Sigmoid colon (tissue), 4 donors: ENCODE measurements at regions not wholly inside any gene's neighbourhood (a gene's known extent, or its start where the extent isn't known, plus 50 kb on each side); places are given as distances from the start of the nearest gene placed in this dataset.
"Not testable (repeated sequence)": the region's sequence is repeated elsewhere in the genome, so short reads cannot be mapped to it uniquely, and the experiment has no call there.

Source experiments
- POLR2AphosphoS5 ChIP-seq, 4 donors: sonication (generic); formaldehyde crosslinking; IDR thresholded peaks; one replicate each; pipeline ENCODE4 v1.6.1; 2017; ENCODE audit warnings: antibody characterized with exemption in 4 of 4
- TF ChIP-seq, protein P1 (sequence below), 4 experiments: fragments of 450-650 bp in 3 of 4; fragments of 200-600 bp in 1 of 4; IDR thresholded peaks; one replicate each; pipeline ENCODE4 v1.5.1; 2016 to 2019; ENCODE audit warnings: antibody characterized with exemption in 4 of 4, mild to moderate bottlenecking in 3 of 4, moderate library complexity in 2 of 4

DNA sequence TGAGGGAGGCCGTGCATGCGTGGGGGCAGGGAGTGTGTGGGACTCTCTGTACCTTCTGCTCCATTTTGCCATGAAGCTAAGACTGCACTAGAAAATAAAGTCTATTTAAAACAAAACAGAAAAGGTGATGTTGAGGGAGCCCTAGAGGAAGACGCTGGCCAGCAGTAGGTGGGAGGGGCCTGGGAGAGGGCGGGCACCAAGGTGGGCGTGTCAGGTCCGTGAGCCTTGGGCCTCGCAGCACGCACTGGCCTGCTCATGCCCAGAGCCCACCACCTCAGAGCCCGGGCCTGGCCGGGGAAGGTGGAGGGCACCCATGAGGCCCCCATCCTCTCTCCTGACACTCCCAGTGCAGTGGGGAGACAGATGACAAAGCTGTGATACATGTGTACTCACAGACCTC is 5408.3 kb upstream of the TPTE start:
- TF ChIP-seq, protein P1, sequence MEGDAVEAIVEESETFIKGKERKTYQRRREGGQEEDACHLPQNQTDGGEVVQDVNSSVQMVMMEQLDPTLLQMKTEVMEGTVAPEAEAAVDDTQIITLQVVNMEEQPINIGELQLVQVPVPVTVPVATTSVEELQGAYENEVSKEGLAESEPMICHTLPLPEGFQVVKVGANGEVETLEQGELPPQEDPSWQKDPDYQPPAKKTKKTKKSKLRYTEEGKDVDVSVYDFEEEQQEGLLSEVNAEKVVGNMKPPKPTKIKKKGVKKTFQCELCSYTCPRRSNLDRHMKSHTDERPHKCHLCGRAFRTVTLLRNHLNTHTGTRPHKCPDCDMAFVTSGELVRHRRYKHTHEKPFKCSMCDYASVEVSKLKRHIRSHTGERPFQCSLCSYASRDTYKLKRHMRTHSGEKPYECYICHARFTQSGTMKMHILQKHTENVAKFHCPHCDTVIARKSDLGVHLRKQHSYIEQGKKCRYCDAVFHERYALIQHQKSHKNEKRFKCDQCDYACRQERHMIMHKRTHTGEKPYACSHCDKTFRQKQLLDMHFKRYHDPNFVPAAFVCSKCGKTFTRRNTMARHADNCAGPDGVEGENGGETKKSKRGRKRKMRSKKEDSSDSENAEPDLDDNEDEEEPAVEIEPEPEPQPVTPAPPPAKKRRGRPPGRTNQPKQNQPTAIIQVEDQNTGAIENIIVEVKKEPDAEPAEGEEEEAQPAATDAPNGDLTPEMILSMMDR (IDR thresholded peaks at IDR 0.05) = not testable (repeated sequence)
- not testable (repeated sequence) for TF ChIP-seq POLR2AphosphoS5 (IDR thresholded peaks at IDR 0.05)
